ENCODE measurements at regions not wholly inside any gene's neighbourhood (a gene's known extent, or its start where the extent isn't known, plus 50 kb on each side); places are given as distances from the start of the nearest gene placed in this dataset.

- DNase-seq (ENCODE audit: low read depth), result no peak
- H3K4me3 ChIP-seq (ENCODE audit: low read depth, low read length), result no peak overlapping the region
- in situ Hi-C loops (cut with HindIII; ENCODE audit: low sequenced_read_pairs), result no loop called here
- no peak for TF ChIP-seq CTCF (IDR thresholded peaks at IDR 0.05; ENCODE audit: low read depth, low read length, missing control alignments)
These were observed 128.8 kb downstream of the PAPOLA start for GRCh38 chr14:96631030-96631429.

GRCh38 chr14:96631621-96632362 is 129.6 kb downstream of the PAPOLA start:
- no peak for DNase-seq (ENCODE audit: low read depth)
- H3K4me3 ChIP-seq (ENCODE audit: low read depth, low read length), result no peak overlapping the region
- in situ Hi-C loops (cut with HindIII; ENCODE audit: low sequenced_read_pairs), result no loop called here
- no peak for TF ChIP-seq CTCF (IDR thresholded peaks at IDR 0.05; ENCODE audit: low read depth, low read length, missing control alignments)

- no peak for TF ChIP-seq CTCF (IDR thresholded peaks at IDR 0.05; ENCODE audit: low read depth, low read length, missing control alignments)
- no peak overlapping the region for H3K4me3 ChIP-seq (ENCODE audit: low read depth, low read length)
- DNase-seq (ENCODE audit: low read depth), result no peak
- in situ Hi-C loops (cut with HindIII; ENCODE audit: low sequenced_read_pairs), result no loop called here
These were observed 130.2 kb downstream of the PAPOLA start for GRCh38 chr14:96632363-96632758.

GRCh38 chr14:96633096-96633495 is 130.9 kb downstream of the PAPOLA start:
- DNase-seq (ENCODE audit: low read depth), result no peak
- no peak for TF ChIP-seq CTCF (IDR thresholded peaks at IDR 0.05; ENCODE audit: low read depth, low read length, missing control alignments)
- in situ Hi-C loops (cut with HindIII; ENCODE audit: low sequenced_read_pairs), result no loop called here
- H3K4me3 ChIP-seq (ENCODE audit: low read depth, low read length), result no peak overlapping the region

GRCh38 chr14:96634481-96634880 is 132.3 kb downstream of the PAPOLA start:
- DNase-seq (ENCODE audit: low read depth), result no peak
- H3K4me3 ChIP-seq (ENCODE audit: low read depth, low read length), result no peak overlapping the region
- in situ Hi-C loops (cut with HindIII; ENCODE audit: low sequenced_read_pairs), result no loop called here
- no peak for TF ChIP-seq CTCF (IDR thresholded peaks at IDR 0.05; ENCODE audit: low read depth, low read length, missing control alignments)

- no peak overlapping the region for H3K4me3 ChIP-seq (ENCODE audit: low read depth, low read length)
- DNase-seq (ENCODE audit: low read depth), result no peak
- TF ChIP-seq CTCF (IDR thresholded peaks at IDR 0.05; ENCODE audit: low read depth, low read length, missing control alignments), result no peak
- in situ Hi-C loops (cut with HindIII; ENCODE audit: low sequenced_read_pairs), result no loop called here
These were observed 132.7 kb downstream of the PAPOLA start for GRCh38 chr14:96634896-96635295.

Measured in astrocyte of the cerebellum (primary cell).